ENCODE measurements at regions not wholly inside any gene's neighbourhood (a gene's known extent, or its start where the extent isn't known, plus 50 kb on each side); places are given as distances from the start of the nearest gene placed in this dataset.

GRCh38 chr1:60228041-60228491 lies 154.5 kb upstream of the C1orf87 start:
- no peak for DNase-seq

- DNase-seq, result no peak
These were observed 154.0 kb upstream of the C1orf87 start for GRCh38 chr1:60227601-60228000.

GRCh38 chr1:60225486-60225885 lies 151.9 kb upstream of the C1orf87 start:
- no peak for DNase-seq

- no peak for DNase-seq
These were observed 151.0 kb upstream of the C1orf87 start for GRCh38 chr1:60224523-60224922.

- no peak for DNase-seq
These were observed 149.6 kb upstream of the C1orf87 start for GRCh38 chr1:60223158-60223557.

GRCh38 chr1:60222360-60223115 lies 149.0 kb upstream of the C1orf87 start:
- no peak for DNase-seq

GRCh38 chr1:60213253-60213652 lies 139.7 kb upstream of the C1orf87 start:
- DNase-seq, result no peak

- no peak for DNase-seq
These were observed 122.5 kb upstream of the C1orf87 start for GRCh38 chr1:60196026-60196425.

- DNase-seq, result no peak
These were observed 112.1 kb upstream of the C1orf87 start for GRCh38 chr1:60185684-60186083.

GRCh38 chr1:60184521-60184920 lies 111.0 kb upstream of the C1orf87 start:
- no peak for DNase-seq

- no peak for DNase-seq
These were observed 100.3 kb upstream of the C1orf87 start for GRCh38 chr1:60173729-60174505.

- DNase-seq, result no peak
These were observed 99.4 kb upstream of the C1orf87 start for GRCh38 chr1:60173006-60173405.

- no peak for DNase-seq
These were observed 98.2 kb upstream of the C1orf87 start for GRCh38 chr1:60171801-60172200.

GRCh38 chr1:60170709-60171108 lies 97.1 kb upstream of the C1orf87 start:
- no peak for DNase-seq

- DNase-seq, result no peak
These were observed 95.6 kb upstream of the C1orf87 start for GRCh38 chr1:60169206-60169605.

- no peak for DNase-seq
These were observed 89.4 kb upstream of the C1orf87 start for GRCh38 chr1:60162936-60163335.

- no peak for DNase-seq
These were observed 86.6 kb upstream of the C1orf87 start for GRCh38 chr1:60160141-60160540.

- no peak for DNase-seq
These were observed 82.8 kb upstream of the C1orf87 start for GRCh38 chr1:60156371-60156770.

GRCh38 chr1:60153961-60154360 lies 80.4 kb upstream of the C1orf87 start:
- no peak for DNase-seq

- DNase-seq, result no peak
These were observed 79.3 kb upstream of the C1orf87 start for GRCh38 chr1:60152891-60153290.

GRCh38 chr1:60151311-60151710 lies 77.7 kb upstream of the C1orf87 start:
- no peak for DNase-seq

- no peak for DNase-seq
These were observed 75.7 kb upstream of the C1orf87 start for GRCh38 chr1:60149251-60149650.

GRCh38 chr1:60146884-60147283 lies 73.3 kb upstream of the C1orf87 start:
- DNase-seq, result no peak

GRCh38 chr1:60145771-60146170 lies 72.2 kb upstream of the C1orf87 start:
- no peak for DNase-seq
